ELR (cell line): ENCODE measurements at regions not wholly inside any gene's neighbourhood (a gene's known extent, or its start where the extent isn't known, plus 50 kb on each side); places are given as distances from the start of the nearest gene placed in this dataset.
A peak's percentile ranks its signal among the peaks of the same experiment; 100 is the strongest.

Experiments used
- DNase-seq: peaks from one replicate; pipeline ENCODE4 v3.0.0-alpha.2; 2015; ENCODE audit warnings: low read depth

DNA sequence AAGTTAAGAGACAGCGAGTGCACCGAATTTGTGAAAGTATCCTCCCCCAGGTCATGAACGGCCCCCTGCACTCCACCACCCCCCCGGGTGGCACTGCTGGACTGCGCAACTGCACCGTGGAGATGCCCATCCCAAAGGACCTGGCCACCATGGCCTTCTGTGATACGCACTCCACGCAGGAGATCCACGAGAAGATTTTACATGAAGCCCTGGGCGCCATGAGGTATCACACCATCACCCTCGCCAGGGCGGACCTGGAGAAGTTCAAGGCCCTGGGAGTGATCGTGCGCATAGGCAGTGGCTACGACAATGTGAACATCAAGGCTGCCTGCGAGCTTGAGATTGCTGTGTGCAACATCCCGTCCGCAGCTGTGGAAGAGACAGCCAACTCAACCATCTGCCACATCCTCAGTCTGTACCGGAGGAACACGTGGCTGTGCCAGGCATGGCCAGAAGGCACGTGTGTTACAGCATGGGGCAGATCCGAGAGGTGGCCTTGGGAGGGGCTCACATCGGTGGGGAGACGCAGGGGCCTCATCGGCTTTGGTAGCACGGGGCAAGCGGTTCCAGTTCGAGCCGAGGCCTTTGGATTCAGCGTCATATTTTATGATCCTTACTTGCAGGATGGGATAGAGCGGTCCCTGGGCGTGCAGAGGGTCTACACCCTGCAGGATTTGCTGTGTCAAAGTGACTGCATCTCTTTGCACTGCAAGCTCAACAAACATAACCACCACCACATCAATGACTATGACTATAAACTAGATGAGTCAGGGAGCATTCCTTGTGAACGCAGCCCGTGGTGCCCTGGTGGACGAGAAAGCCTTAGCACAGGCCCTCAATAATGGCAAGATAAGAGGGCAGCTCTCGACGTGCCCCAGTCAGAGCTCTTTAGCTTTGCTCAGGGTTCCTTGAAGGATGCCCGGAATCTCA lies 290.8 kb upstream of the MC4R start:
- no peak for DNase-seq

DNA sequence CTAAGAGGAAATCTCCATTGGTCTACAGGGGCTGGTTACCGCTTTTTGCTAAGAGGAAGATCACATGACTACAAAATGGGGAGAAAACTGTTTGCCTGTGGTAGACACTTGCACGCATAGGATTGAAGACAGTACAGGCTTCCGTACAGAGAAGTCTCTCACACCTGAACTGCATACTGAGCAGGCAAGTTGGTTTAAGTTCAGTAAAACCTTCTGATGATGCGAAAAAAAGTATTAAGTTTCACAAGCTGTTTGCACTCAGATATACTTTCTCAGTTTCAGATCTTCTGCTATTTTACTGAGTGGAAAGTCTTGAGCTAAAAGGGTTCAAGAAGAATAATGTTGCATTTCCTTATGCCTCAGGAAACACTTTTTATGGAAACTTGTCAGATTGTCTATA lies 292.2 kb upstream of the MC4R start:
- DNase-seq: no peak

DNA sequence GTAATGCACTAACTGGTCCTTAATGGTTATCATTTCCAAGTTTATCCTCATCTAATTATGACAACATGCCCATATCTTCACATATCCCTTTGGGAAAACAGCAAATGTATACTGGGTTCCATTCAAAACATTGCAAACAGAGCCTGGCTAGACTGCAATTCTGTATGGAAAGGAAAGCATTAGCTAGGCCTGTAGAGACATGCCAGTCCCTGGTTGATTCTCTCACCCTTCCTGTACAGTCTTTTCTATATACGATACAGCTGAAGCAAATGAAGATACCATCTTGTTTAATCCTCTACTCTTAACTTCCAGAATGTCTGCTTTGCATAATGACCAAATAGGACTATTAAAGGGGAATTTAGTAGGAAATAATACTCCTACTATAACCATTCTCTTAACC lies 294.4 kb upstream of the MC4R start:
- no peak for DNase-seq

DNA sequence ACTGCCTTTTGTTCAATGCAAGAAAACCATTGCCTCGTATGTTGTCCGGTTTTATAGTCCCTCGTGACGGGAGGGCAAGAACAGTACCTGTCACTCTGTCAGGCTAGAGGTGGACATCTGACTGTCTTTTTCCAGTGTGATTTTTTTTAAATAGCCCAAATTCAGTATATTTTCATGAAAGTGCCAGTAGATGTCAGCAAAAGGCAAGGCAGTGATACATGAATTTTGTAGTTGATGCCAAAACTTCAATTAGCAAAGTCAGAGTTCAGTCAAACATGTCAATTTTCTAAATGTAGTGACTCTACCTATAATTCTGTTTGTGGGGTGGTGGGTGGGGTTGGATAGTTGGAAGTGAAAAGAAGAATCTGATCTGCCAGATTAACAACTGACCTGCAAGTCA lies 296.0 kb upstream of the MC4R start:
- DNase-seq: no peak

DNA sequence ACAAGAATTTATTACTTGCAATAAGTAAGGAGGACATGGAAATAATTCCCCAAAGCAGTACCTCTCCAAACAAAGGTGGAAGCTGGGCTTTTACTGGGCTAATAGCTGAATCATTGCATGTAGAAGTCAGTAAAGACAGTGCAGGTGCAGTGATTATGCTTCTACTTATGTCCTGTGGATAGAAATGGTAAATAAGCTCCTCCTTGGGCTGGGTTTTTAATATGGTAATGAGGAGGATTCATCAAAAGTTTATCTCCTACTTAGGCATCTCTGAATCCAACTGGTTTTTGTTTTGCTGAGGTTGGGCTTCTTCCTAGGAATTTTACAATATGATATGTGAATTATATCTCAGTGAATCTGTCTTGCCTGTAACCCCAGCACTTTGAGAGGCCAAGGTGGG lies 297.4 kb upstream of the MC4R start:
- no peak for DNase-seq

DNA sequence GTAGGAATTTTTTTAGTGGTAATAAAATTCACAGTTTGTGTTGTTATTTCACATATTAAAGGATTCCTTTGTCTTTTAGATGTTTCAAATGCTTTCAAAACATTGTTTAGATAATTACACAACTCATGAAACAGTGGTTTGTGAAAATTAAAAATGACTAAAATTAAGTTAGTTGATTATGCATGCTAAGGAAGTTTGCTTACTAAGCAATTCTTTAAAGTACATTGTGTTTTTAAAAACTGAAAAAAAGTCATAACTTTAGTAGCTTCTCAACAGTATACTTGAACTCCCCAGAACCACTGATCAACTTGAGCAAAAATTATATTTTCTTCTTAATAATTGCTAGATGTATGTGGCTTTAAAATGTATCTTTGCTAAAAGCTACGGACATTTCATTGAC lies 298.4 kb upstream of the MC4R start:
- no peak for DNase-seq

DNA sequence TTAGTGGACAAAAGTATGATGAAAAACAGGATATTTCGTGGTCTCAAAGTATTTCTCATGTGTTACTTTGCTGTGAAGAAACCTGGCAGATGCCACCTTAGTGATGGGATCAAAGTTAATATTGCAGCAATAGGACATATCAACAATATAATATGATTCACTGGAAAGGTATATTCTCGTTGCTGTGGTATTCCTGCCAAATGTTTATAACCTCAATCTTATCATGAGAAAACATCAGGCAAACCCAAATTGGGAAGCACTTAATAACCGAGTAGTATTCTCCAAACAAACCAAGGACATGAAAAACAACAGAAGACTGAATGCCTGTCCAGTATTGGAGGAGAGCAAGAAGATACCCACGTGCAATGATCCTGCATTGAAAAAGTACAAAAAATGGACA lies 302.6 kb upstream of the MC4R start:
- no peak for DNase-seq

DNA sequence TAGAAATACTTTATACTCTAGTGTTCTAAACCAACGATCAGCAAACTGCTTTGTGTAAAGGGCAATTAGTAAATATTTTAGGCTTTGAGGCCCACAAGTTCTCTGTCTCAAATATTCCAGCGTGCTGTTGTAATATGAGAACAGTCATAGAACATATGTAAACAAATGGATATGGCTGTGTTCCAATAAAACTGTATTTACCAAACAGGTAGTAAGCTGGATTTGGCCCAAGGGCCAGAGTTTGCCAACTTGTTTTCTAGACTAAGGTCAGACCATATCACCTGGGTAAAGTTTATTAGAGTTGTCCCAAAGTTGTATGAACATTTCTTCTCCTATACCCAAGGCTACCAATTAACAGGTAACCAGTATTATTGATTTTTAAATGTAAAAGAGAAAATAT lies 303.2 kb upstream of the MC4R start:
- DNase-seq: no peak

DNA sequence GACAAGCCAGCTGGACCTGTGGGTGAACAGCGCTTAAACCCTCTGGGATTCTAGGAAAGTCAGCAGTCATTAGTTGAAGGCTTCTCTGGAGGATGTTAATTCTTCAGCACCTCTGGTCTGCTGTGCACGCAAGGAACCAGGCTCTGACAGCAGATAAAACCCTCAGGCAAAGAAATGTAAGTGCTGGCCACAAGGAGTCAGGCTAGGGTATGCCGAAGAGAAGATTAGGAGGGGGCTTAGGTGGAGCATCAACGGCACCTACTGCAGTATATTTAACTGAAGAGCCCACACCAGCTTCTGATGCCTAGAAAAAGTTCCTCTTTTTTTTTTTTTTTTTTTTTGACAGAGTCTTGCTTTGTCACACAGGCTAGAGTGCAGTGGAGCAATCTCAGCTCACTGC lies 304.2 kb upstream of the MC4R start:
- no peak for DNase-seq

DNA sequence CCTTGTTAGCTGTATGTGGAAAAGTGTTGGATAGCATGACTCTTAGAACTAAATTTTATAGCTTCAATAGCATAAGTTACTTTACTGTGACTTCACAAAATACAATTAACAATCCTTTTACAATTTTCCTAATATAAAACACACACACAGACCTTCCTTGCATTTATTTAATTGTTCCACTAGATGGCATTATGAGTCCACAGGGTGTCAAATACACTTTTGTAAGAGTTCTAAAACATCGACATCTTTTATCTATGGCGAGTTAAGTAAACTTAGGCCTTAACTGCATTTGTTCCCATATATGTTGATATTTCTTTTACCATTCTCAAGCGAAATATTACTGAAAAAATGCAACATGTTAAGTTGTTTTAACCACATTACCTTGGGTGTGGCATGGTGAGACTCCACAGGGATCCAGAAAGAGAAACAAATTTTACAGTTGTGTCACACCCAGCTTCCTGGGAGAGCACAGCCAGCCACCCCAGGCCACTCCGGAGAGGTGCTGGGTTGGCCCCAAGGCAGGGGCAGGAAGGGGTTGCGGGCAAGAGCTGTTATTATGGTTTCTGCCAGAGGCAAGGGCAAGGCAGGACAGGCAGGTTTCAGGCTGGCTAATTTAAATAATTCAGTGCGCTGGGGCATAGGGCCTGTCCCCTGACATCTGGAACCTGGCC lies 312.4 kb upstream of the MC4R start:
- DNase-seq: peak; percentile 31

DNA sequence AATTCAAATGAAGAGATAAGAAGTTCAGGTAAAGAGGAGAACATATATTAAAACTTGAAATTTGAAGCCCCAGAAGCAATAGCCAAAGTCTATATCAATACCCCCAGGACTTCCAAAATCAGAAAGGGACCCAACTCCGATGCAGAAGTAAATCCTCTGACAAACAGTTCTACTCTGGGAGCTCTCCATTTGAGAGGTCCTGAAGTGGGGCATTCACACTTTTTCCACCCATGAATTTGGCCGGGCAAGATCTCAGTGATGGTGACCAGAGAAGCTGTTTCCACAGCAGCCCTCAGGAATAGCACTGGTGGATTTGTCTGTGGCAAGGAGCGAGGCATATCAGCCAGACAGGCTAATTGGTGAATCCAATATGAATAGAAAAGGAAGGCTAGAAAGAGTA lies 313.6 kb upstream of the MC4R start:
- DNase-seq: no peak

DNA sequence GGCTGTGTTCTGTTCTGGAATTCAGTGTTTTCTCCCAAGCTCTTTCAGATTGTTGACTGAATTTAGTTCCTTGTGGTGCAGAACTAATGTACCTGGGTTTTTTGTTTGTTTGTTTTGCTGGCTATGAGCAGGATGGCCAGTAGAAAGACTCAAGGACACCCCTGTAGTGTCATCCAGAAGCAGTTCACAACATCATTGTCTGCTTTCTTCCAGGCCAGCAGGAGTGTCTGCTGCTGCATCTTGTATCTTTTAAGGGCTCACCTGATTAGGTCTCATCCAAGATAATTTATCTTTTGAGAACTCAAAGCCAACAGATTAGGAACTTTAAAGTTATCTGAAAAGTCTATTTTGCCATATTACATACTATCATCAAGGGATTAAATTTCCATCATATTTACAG lies 318.5 kb upstream of the MC4R start:
- no peak for DNase-seq

DNA sequence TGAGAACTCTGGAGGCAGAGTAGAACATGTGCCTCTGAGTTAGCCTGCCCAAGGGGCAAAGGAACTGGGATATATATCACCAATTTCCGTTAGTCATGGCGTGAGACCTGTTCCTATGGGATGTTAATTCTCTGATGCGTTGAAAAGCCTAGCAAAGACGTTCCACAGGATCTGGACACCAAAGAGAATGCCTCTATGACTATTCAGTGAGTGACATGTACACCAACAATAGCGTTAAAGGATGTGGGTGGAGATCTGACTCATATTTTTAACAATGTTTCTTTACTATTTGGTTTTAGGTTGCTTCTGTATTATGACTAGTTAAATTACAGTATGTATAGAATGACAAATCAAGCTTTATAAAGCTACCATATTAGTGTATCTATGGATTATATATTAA lies 320.9 kb upstream of the MC4R start:
- peak; percentile 52 for DNase-seq

DNA sequence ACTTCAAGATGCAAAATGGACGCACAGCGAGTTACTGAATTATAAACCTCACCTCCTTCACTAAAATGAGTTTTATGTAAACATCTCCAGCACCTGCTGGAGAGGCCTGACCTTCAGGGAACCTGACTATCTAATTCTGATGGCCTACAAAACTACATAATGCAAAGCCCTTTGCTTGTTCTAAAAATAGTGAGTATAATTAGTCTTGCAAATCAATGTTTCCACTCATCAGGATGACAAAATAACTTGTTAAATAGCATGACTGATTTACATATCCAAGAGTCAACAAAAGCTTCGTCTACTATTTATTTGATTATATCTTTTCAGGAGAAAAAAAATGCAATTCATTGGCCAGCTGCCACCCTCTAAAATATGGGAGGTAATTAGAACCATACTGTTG lies 326.3 kb upstream of the MC4R start:
- no peak for DNase-seq

DNA sequence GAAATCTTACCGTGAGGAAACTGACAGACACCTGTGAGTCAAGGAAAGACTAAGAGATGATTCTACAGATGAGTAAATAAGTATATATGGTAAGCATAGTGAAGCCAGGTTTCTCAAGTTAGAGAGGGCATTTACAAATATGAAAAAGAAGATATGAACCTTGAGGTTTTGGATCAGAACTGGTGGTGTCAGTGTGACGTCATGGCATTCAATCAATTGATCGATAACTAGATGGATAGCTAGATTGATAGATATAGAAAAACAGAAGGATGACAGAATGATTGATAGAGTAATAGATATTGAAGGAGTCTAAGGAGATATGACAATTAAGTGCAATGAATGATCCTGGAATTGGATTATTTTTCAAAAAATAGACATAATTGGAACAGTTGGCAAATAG lies 350.2 kb upstream of the MC4R start:
- no peak for DNase-seq

DNA sequence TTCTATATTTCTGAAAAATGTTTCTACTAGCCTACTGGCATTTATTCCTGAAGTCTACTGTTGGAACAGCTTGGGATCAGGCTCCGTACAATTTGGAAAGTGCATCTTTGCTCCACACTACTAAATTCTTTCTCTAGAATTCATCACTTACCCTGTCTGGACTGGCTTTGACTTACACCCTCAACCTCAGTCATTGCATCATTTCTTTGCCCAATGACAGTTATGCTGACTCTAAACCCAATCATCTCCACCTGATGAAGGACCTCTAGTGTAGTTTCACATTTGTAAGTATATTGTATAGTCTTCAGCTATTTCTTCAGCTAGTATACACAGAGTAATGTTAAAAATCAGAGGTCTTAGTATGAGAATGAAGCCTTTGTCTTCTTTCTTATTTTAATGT lies 359.6 kb upstream of the MC4R start:
- DNase-seq: no peak

DNA sequence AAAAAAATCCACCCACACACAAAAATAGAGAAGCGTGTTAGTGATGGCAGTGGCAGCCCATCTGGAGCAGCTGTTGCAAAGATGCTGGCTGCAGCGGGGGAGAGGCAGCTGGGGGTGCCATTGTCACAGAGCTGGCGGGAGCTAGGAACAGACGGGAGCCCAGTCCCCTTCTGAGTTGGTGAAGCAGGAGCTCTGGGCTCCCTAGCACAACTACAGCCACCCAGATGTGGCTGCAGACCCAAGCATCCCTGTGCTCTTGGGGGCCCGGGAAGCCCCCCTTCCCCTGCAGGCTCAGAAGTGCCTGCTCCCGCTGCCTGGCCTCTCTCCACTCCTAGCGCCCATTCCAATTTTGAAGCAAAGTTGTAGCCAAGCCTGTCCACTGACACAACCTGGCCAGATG lies 366.6 kb upstream of the MC4R start:
- DNase-seq: no peak

DNA sequence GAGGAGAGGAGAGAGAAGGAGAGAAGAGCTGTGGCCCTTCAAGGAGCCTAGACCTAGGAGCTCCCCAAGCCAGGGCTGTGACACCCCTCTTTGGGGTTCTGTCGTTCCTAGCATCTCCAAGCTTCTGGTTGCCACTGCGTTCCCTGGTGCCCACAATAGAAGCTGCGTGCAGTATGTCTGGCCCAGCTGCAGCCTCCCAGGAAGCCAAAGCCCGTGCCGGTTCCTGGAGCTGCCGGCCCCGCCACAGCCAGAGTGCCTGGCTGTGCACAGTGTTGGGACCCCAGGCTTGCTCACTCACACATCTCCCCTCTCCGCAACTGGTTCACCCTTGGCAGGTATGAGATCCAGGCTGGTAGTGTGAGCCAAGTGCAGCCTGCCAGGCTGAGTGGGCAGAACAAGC lies 367.7 kb upstream of the MC4R start:
- no peak for DNase-seq

DNA sequence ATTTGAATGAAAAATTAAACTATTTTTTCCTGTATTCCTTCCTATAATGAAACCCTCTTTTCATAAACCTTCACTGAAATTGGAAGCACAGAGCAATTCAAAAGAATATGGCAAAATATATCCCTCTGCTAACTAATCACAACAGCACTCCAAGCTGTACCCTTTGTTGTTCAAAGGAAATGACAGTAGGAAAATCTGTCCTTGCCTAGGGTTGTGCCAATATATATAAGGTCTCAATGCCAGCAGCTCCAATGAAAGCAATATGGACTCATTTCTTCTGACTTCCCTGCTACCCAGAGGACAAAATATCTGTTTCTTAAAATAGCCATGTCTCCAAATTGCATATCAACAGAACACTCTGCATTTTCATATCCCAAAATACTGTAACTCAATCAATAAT lies 373.9 kb upstream of the MC4R start:
- DNase-seq: no peak

DNA sequence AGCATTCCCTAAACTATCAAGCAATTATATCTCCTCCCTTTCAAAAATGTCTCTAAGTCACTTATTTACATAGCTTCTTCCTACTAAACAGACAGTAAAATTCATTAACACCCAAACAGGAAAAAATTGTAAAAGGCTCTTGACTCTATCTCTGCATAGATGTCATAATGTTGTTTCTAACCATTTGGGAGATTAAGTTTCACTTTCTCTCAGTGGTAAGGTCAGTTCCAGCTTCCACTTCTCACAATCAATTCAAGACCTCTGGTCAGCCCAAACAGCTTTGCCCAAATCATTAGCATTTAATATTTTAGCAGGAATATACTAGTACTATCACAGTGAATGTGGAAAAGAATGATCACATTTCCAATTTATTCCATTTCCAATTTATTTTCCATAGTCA lies 374.3 kb upstream of the MC4R start:
- no peak for DNase-seq

DNA sequence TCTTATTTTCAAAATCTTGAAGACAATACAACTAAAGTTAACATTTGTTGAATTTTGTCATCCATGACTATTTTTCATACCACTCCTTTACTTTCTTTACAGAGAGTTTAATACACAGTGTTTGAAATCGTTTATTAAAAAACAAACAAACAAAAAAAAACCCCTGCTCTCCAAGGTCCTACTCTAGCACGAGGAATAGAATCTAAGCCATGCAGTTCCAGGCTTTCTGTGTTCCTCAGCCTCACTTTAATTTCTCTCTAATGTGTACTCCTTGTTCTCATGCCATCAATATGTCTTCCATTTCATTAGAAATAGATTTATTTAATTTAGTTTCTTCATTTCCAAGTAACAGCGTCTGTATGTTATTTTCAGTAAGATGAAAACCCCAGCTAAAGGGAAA lies 381.2 kb upstream of the MC4R start:
- DNase-seq: no peak

DNA sequence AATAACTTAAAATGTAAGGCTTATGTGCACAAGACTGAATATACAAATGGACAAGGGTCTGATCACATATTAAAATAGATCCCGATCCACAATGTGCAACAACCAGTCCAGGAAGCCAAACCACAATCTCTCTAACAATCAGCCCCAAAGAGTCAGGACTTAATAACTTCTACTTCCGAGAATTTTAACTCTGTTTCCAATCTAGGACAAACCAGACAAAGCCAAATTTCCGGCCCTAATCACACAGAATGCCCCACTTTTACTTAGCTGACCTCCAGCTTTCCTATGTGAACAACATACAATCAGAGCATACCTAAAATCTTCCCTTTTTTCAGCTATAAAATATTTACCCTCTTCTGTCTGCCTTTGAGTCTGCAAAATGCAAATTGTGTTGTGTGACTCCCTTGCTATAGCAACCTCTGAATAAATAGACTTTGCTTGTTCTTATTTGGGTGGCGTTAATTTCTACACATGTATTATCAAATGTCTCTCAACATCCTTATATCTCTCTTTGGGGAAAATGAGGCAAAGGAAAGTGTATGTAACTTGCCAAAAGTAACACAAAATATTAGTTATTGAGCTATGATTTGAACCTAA lies 381.9 kb upstream of the MC4R start:
- no peak for DNase-seq

DNA sequence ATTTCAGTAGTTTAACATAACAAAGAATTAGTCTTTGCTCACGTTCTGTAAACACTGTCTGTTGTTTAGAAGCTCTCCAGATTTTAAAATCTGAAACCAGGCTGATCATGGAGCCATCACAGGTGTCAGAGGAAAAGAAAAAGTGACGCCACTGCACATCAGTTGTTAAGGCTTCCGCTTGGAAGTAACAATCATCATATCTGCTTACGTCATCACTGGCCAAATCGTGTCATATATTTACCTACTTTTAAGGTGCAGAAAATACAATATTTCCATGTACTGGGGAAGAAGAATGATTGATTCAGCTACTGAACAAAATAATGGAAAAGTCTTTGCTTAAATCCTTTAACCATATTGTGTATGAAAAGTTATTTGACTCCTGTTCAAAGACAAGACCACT lies 382.6 kb upstream of the MC4R start:
- no peak for DNase-seq
